Astrocyte (in vitro differentiated cells and primary cell): ENCODE measurements at regions not wholly inside any gene's neighbourhood (a gene's known extent, or its start where the extent isn't known, plus 50 kb on each side); places are given as distances from the start of the nearest gene placed in this dataset.

Source experiments
- DNase-seq: peaks from one replicate; pipeline ENCODE4 v3.0.0-alpha.2; 2010; ENCODE audit warnings: low read depth
- FAIRE-seq: peaks from 2 replicates; lab custom pipeline; 2011; peaks lifted over from hg19 to GRCh38; lab: Jason Lieb, UNC
- H2AFZ ChIP-seq: 2 replicates; pipeline ENCODE4 v1.6.0; 2012; ENCODE audit warnings: low read depth, low read length, inconsistent platforms
- H3K27ac ChIP-seq: 2 replicates; pipeline ENCODE4 v1.5.1; 2011; ENCODE audit warnings: low read depth, low read length, inconsistent platforms
- H3K27me3 ChIP-seq: 2 replicates; pipeline ENCODE4 v1.6.0; 2011; ENCODE audit warnings: low read length, inconsistent platforms; ENCODE audit not compliant: insufficient read depth
- H3K36me3 ChIP-seq: 2 replicates; pipeline ENCODE4 v1.5.1; 2011; ENCODE audit warnings: low read length, inconsistent platforms; ENCODE audit not compliant: insufficient read depth
- H3K4me1 ChIP-seq: 2 replicates; pipeline ENCODE4 v1.5.1; 2011; ENCODE audit warnings: low read length, inconsistent platforms; ENCODE audit not compliant: insufficient read depth
- H3K4me2 ChIP-seq: 2 replicates; pipeline ENCODE4 v1.6.0; 2012; ENCODE audit warnings: low read length, inconsistent platforms
- H3K4me3 ChIP-seq: 2 replicates; pipeline ENCODE4 v1.5.1; 2011; ENCODE audit warnings: low read depth, mild to moderate bottlenecking, low read length, inconsistent platforms; ENCODE audit not compliant: insufficient read depth
- H3K79me2 ChIP-seq: 2 replicates; pipeline ENCODE4 v1.6.0; 2012; ENCODE audit warnings: mild to moderate bottlenecking, low read length, inconsistent platforms; ENCODE audit not compliant: insufficient read depth
- H3K9ac ChIP-seq: 2 replicates; pipeline ENCODE4 v1.6.0; 2012; ENCODE audit warnings: mild to moderate bottlenecking, low read length, inconsistent platforms
- H3K9me3 ChIP-seq: 2 replicates; pipeline ENCODE4 v1.5.1; 2012; ENCODE audit warnings: low read depth, mild to moderate bottlenecking, low read length, inconsistent platforms; ENCODE audit not compliant: insufficient read depth
- H4K20me1 ChIP-seq: 2 replicates; pipeline ENCODE4 v1.6.0; 2012; ENCODE audit warnings: low read length, inconsistent platforms; ENCODE audit not compliant: insufficient read depth
- H3K27ac Mint-ChIP-seq: one replicate; pipeline ENCODE4 v1.8.0; 2021; ENCODE audit warnings: mild to moderate bottlenecking, mixed read lengths; ENCODE audit not compliant: unreplicated experiment
- H3K27me3 Mint-ChIP-seq: one replicate; pipeline ENCODE4 v1.8.0; 2021; ENCODE audit warnings: low read depth, mixed read lengths; ENCODE audit not compliant: unreplicated experiment
- H3K36me3 Mint-ChIP-seq: one replicate; pipeline ENCODE4 v1.8.0; 2021; ENCODE audit warnings: low read depth, mixed read lengths; ENCODE audit not compliant: unreplicated experiment
- H3K4me1 Mint-ChIP-seq: one replicate; pipeline ENCODE4 v1.8.0; 2021; ENCODE audit warnings: low read depth, mixed read lengths; ENCODE audit not compliant: unreplicated experiment
- H3K4me3 Mint-ChIP-seq: one replicate; pipeline ENCODE4 v1.8.0; 2021; ENCODE audit warnings: mild to moderate bottlenecking, moderate library complexity, mixed read lengths; ENCODE audit not compliant: unreplicated experiment
- H3K9me3 Mint-ChIP-seq: one replicate; pipeline ENCODE4 v1.8.0; 2021; ENCODE audit warnings: mild to moderate bottlenecking, mixed read lengths; ENCODE audit not compliant: unreplicated experiment
- CTCF ChIP-seq: IDR thresholded peaks from 2 replicates; pipeline ENCODE4 v1.5.1; 2011; ENCODE audit warnings: low read depth, mild to moderate bottlenecking, inconsistent platforms, low read length, moderate library complexity; ENCODE audit not compliant: insufficient read depth
- EZH2 ChIP-seq: IDR thresholded peaks from 2 replicates; pipeline ENCODE4 v1.6.1; 2012; ENCODE audit warnings: mild to moderate bottlenecking, low read length, inconsistent platforms; ENCODE audit not compliant: insufficient read depth

GRCh38 chr15:96767703-96768434 lies 437.4 kb downstream of the NR2F2 start:
- Histone ChIP-seq H3K4me2 (no peak overlapping the region), H2AFZ (no peak overlapping the region), H3K36me3 (no peaks in the 10 kb centered on the region), H3K9ac (no peak overlapping the region), H4K20me1 (no peaks in the 10 kb centered on the region), H3K27ac (no peak overlapping the region), H3K27me3 (no peaks in the 10 kb centered on the region), H3K79me2 (no peaks in the 10 kb centered on the region), H3K4me1 (no peaks in the 10 kb centered on the region), H3K4me3 (no peak overlapping the region), H3K9me3 (no peaks in the 10 kb centered on the region)
- DNase-seq (no peak), FAIRE-seq (no peak)
- peaks cover 4% of the 10 kb centered on the region for H3K36me3 Mint-ChIP-seq
- no peaks in the 10 kb centered on the region for H3K9me3 Mint-ChIP-seq
- H3K27ac Mint-ChIP-seq = no peak overlapping the region
- peaks cover 17% of the 10 kb centered on the region for H3K27me3 Mint-ChIP-seq
- peaks cover 11% of the 10 kb centered on the region for H3K4me1 Mint-ChIP-seq
- no peak overlapping the region for H3K4me3 Mint-ChIP-seq
- TF ChIP-seq EZH2 = no peak
- TF ChIP-seq CTCF = no peak

- H3K4me1 Mint-ChIP-seq = peaks cover 11% of the 10 kb centered on the region
- no peak overlapping the region for H3K4me3 Mint-ChIP-seq
- H3K27ac Mint-ChIP-seq = no peak overlapping the region
- Histone ChIP-seq H3K4me1 (no peaks in the 10 kb centered on the region), H3K9me3 (no peaks in the 10 kb centered on the region), H3K27me3 (no peaks in the 10 kb centered on the region), H3K27ac (no peak overlapping the region), H2AFZ (no peak overlapping the region), H3K79me2 (no peaks in the 10 kb centered on the region), H4K20me1 (no peaks in the 10 kb centered on the region), H3K9ac (no peak overlapping the region), H3K4me3 (no peak overlapping the region), H3K4me2 (no peak overlapping the region), H3K36me3 (no peaks in the 10 kb centered on the region)
- H3K36me3 Mint-ChIP-seq = peaks cover 4% of the 10 kb centered on the region
- TF ChIP-seq CTCF (no peak), EZH2 (no peak)
- H3K9me3 Mint-ChIP-seq = no peaks in the 10 kb centered on the region
- DNase-seq = no peak
- FAIRE-seq = no peak
- H3K27me3 Mint-ChIP-seq = peaks cover 23% of the 10 kb centered on the region
Observed at GRCh38 chr15:96768435-96768789, 437.9 kb downstream of the NR2F2 start.

GRCh38 chr15:96771035-96771434 lies 440.5 kb downstream of the NR2F2 start:
- H3K9me3 ChIP-seq = no peaks in the 10 kb centered on the region
- H4K20me1 ChIP-seq = no peaks in the 10 kb centered on the region
- TF ChIP-seq EZH2 (no peak), CTCF (no peak)
- no peak overlapping the region for H3K9ac ChIP-seq
- H3K27me3 ChIP-seq = no peaks in the 10 kb centered on the region
- no peak for FAIRE-seq
- Mint-ChIP-seq H3K9me3 (peaks cover 2% of the 10 kb centered on the region), H3K36me3 (peaks cover 4% of the 10 kb centered on the region), H3K4me1 (peaks cover 11% of the 10 kb centered on the region), H3K27me3 (peaks cover 32% of the 10 kb centered on the region), H3K27ac (no peak overlapping the region), H3K4me3 (no peak overlapping the region)
- no peaks in the 10 kb centered on the region for H3K36me3 ChIP-seq
- H3K4me1 ChIP-seq = no peaks in the 10 kb centered on the region
- no peak overlapping the region for H2AFZ ChIP-seq
- no peak overlapping the region for H3K27ac ChIP-seq
- H3K79me2 ChIP-seq = no peaks in the 10 kb centered on the region
- no peak for DNase-seq
- H3K4me3 ChIP-seq = no peak overlapping the region
- no peak overlapping the region for H3K4me2 ChIP-seq
